Activated B cell treated with CpG ODN at 0.5 μM for 24 hours (primary cell): ENCODE measurements at regions not wholly inside any gene's neighbourhood (a gene's known extent, or its start where the extent isn't known, plus 50 kb on each side); places are given as distances from the start of the nearest gene placed in this dataset.

Experiments used
- ATAC-seq: fragments of 200-7000 bp; cut with Tn5 transposase; one replicate; pipeline ENCODE4 v1.10.0; 2021; ENCODE audit warnings: low read depth, mild to moderate bottlenecking, moderate library complexity
- CTCF ChIA-PET: fragments of 350-600 bp; sonication (Branson Sonifier 250); formaldehyde crosslinking; loops from one replicate; lab custom pipeline; 2021; ENCODE audit warnings: antibody characterized with exemption; lab: Charles Lee
- POLR2A ChIA-PET: fragments of 350-600 bp; sonication (Branson Sonifier 250); formaldehyde crosslinking; loops from one replicate; lab custom pipeline; 2021; ENCODE audit warnings: antibody characterized with exemption; lab: Charles Lee
- DNase-seq: peaks from one replicate; pipeline ENCODE4 v3.0.0; 2022
- H3K27ac Mint-ChIP-seq: one replicate; pipeline ENCODE4 v1.8.0; 2020; ENCODE audit warnings: mixed read lengths
- H3K27me3 Mint-ChIP-seq: one replicate; pipeline ENCODE4 v1.8.0; 2021; ENCODE audit warnings: mixed read lengths
- H3K36me3 Mint-ChIP-seq: one replicate; pipeline ENCODE4 v1.8.0; 2021; ENCODE audit warnings: low read depth, mixed read lengths
- H3K4me1 Mint-ChIP-seq: one replicate; pipeline ENCODE4 v1.8.0; 2021; ENCODE audit warnings: mixed read lengths
- H3K4me3 Mint-ChIP-seq: one replicate; pipeline ENCODE4 v1.8.0; 2020; ENCODE audit warnings: mild to moderate bottlenecking, mixed read lengths
- H3K9me3 Mint-ChIP-seq: one replicate; pipeline ENCODE4 v1.8.0; 2020; ENCODE audit warnings: mixed read lengths
- intact Hi-C: fragments of 100-400 bp; cut with micrococcal nuclease; formaldehyde crosslinking; loops from one replicate; pipeline ENCODE4 v1.15.1; 2024
- TF ChIP-seq, protein P1 (sequence below): fragments of 200-600 bp; IDR thresholded peaks from one replicate; pipeline ENCODE4 v1.8.0; 2022; ENCODE audit warnings: antibody characterized with exemption, mild to moderate bottlenecking

DNA sequence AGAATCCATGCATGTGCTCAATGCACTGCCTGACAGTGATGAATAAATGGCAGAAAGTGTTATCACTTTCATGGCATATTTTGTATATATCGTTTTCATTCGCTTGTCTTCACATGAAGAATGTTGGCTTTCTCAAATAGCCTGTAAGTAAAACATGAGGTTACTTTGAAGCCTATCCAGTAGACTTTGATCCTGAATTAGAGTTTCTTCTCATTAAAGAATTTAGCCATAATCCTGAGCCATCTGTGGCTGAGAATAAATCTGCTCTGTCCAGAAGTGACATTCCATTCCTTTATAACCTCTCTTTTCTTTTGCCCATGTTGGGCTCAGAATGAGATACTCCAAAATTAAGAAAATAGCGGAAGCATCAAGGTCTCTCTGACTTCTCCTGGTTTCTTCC lies 1071.7 kb upstream of the TENM4 start:
- no peak for ATAC-seq
- TF ChIP-seq, protein P1, sequence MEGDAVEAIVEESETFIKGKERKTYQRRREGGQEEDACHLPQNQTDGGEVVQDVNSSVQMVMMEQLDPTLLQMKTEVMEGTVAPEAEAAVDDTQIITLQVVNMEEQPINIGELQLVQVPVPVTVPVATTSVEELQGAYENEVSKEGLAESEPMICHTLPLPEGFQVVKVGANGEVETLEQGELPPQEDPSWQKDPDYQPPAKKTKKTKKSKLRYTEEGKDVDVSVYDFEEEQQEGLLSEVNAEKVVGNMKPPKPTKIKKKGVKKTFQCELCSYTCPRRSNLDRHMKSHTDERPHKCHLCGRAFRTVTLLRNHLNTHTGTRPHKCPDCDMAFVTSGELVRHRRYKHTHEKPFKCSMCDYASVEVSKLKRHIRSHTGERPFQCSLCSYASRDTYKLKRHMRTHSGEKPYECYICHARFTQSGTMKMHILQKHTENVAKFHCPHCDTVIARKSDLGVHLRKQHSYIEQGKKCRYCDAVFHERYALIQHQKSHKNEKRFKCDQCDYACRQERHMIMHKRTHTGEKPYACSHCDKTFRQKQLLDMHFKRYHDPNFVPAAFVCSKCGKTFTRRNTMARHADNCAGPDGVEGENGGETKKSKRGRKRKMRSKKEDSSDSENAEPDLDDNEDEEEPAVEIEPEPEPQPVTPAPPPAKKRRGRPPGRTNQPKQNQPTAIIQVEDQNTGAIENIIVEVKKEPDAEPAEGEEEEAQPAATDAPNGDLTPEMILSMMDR = no peak
- no peak overlapping the region for H3K27ac Mint-ChIP-seq
- no peak overlapping the region for H3K4me3 Mint-ChIP-seq
- ChIA-PET POLR2A (no interaction called here), CTCF (no interaction called here)
- intact Hi-C loops = no loop called here
- no peaks in the 10 kb centered on the region for H3K4me1 Mint-ChIP-seq
- peaks cover 6% of the 10 kb centered on the region for H3K9me3 Mint-ChIP-seq
- no peak for DNase-seq
- no peaks in the 10 kb centered on the region for H3K27me3 Mint-ChIP-seq
- no peaks in the 10 kb centered on the region for H3K36me3 Mint-ChIP-seq

DNA sequence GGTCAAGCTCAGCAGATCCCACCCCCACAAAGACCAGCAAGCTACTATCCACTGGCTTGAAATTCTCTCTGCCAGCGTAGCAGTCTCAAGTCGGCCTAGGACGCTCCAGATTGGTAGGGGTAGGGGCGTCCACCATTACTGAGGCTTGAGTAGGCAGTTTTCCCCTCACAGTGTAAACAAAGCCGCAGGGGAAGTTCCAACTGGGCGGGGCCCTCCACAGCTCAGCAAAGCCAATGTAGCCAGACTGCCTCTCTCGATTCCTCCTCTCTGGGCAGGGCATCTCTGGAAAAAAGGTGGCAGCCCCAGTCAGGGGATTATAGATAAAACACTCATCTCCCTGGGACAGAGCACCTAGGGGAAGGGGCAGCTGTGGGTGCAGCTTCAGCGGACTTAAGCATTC lies 1064.9 kb upstream of the TENM4 start:
- no peaks in the 10 kb centered on the region for H3K4me1 Mint-ChIP-seq
- no peak for ATAC-seq
- CTCF ChIA-PET = no interaction called here
- no peak overlapping the region for H3K4me3 Mint-ChIP-seq
- H3K9me3 Mint-ChIP-seq = peaks cover 3% of the 10 kb centered on the region
- no peaks in the 10 kb centered on the region for H3K36me3 Mint-ChIP-seq
- no peak overlapping the region for H3K27ac Mint-ChIP-seq
- no peaks in the 10 kb centered on the region for H3K27me3 Mint-ChIP-seq
- TF ChIP-seq, protein P1 = no peak
- POLR2A ChIA-PET = no interaction called here
- no peak for DNase-seq
- intact Hi-C loops = no loop called here

DNA sequence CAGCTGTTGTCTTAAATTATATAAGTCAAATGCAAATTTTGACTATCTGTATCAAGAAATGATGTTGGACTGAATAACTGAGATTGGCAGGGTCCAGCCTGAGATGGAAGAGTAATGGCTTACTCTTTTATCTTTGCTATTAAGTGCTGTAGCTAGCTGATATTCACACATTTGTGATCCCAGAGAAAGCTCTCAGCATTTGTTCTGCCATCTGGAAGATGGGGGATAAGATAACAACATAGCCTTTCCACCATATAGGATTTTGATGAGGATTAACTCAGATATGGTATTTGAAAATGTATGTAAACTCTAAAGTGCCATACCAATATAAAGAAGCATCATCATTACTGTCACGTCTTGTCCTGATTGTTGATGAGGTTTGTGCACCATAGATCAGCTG lies 1063.2 kb upstream of the TENM4 start:
- DNase-seq (no peak), ATAC-seq (no peak)
- Mint-ChIP-seq H3K4me3 (no peak overlapping the region), H3K36me3 (no peaks in the 10 kb centered on the region), H3K9me3 (peaks cover 3% of the 10 kb centered on the region), H3K4me1 (no peaks in the 10 kb centered on the region), H3K27ac (no peak overlapping the region), H3K27me3 (no peaks in the 10 kb centered on the region)
- TF ChIP-seq, protein P1 = no peak
- intact Hi-C loops = no loop called here
- CTCF ChIA-PET = no interaction called here
- POLR2A ChIA-PET = no interaction called here

DNA sequence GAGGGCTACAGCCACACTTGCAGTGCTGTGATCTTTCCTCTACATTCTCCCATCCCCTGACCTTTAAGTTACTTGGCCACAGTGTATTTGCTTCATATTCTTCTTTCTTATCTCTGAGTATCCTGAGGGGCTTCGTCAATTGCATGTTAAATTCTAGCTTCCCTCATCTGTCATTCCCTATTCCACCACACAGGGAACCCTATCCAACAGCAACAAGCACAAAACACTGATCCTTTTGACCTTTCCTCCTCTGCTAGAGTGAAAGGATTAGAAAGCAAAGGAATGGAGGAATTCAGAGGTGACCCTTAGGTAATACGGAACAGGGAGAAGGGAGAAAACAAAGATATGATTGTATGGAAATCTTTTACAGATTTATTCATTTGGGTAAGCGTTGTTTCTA lies 1061.7 kb upstream of the TENM4 start:
- H3K27ac Mint-ChIP-seq = no peak overlapping the region
- intact Hi-C loops = no loop called here
- no peaks in the 10 kb centered on the region for H3K36me3 Mint-ChIP-seq
- ChIA-PET POLR2A (no interaction called here), CTCF (no interaction called here)
- H3K4me3 Mint-ChIP-seq = no peak overlapping the region
- TF ChIP-seq, protein P1 = no peak
- H3K4me1 Mint-ChIP-seq = no peaks in the 10 kb centered on the region
- H3K9me3 Mint-ChIP-seq = peaks cover 5% of the 10 kb centered on the region
- no peaks in the 10 kb centered on the region for H3K27me3 Mint-ChIP-seq
- DNase-seq = no peak
- no peak for ATAC-seq

DNA sequence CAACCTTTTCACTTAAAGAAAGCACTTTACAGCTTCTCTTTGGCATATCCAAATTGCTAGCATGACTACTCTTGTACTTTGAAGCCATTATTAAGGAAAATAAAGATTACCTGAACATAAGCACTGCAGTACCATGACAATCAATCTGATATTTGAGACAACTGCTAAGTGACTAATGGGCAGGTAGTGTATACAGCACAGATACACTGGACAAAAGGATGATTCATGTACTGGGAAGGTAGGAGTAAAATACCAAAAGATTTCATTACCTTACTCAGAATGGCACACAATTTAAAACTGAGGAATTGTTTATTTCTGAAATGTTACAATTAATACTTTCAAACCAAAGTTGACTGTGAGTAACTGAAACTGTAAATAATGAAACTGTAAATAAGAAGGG lies 1054.3 kb upstream of the TENM4 start:
- CTCF ChIA-PET = no interaction called here
- POLR2A ChIA-PET = no interaction called here
- H3K36me3 Mint-ChIP-seq = no peaks in the 10 kb centered on the region
- no peak for DNase-seq
- TF ChIP-seq, protein P1 = no peak
- no peak overlapping the region for H3K4me3 Mint-ChIP-seq
- H3K9me3 Mint-ChIP-seq = peaks cover 18% of the 10 kb centered on the region
- no peak for ATAC-seq
- H3K4me1 Mint-ChIP-seq = no peaks in the 10 kb centered on the region
- intact Hi-C loops = no loop called here
- H3K27ac Mint-ChIP-seq = no peak overlapping the region
- H3K27me3 Mint-ChIP-seq = no peaks in the 10 kb centered on the region
